ENCODE measurements at regions not wholly inside any gene's neighbourhood (a gene's known extent, or its start where the extent isn't known, plus 50 kb on each side); places are given as distances from the start of the nearest gene placed in this dataset.
A peak's percentile ranks its signal among the peaks of the same experiment; 100 is the strongest.
"Not testable (repeated sequence)": the region's sequence is repeated elsewhere in the genome, so short reads cannot be mapped to it uniquely, and the experiment has no call there.

GRCh38 chr22:22120160-22120559 is 124.4 kb upstream of the VPREB1 start:
- 83 to 88% methylated on average over 3 of the region's 3 CpGs for WGBS, 2 donors (ENCODE audit: low coverage in 1 of 2)
- Histone ChIP-seq H3K9me3 (no peaks in the 10 kb centered on the region), H3K4me1 (no peaks in the 10 kb centered on the region), H3K36me3 (no peaks in the 10 kb centered on the region), H3K27me3 (peaks cover 17% of the 10 kb centered on the region), H3K27ac (no peak overlapping the region), H3K4me3 (no peak overlapping the region)
- TF ChIP-seq POLR2A (IDR thresholded peaks at IDR 0.05), result no peak
- no peak for TF ChIP-seq EP300 (IDR thresholded peaks at IDR 0.05; ENCODE audit: low read depth)
- TF ChIP-seq POLR2AphosphoS5 (IDR thresholded peaks at IDR 0.05), result no peak
- TF ChIP-seq CTCF (IDR thresholded peaks at IDR 0.05), result no peak
- intact Hi-C loops (cut with DNase I; ENCODE audit: low total_unique reads), result no loop called here
- no peak for DNase-seq
- in situ Hi-C loops (cut with MboI; ENCODE audit: low pct_ligation_motif_present in 1 of 4, low pct_unique_long_range_greater_than_20kb in 1 of 4, low sequenced_read_pairs in 3 of 4), result no loop called here

- H3K27ac ChIP-seq, result no peak overlapping the region
- in situ Hi-C loops (cut with MboI; ENCODE audit: low pct_ligation_motif_present in 1 of 4, low pct_unique_long_range_greater_than_20kb in 1 of 4, low sequenced_read_pairs in 3 of 4), result no loop called here
Observed at GRCh38 chr22:22118987-22119386, 125.6 kb upstream of the VPREB1 start.

GRCh38 chr22:22117864-22118544 is 126.6 kb upstream of the VPREB1 start:
- H3K27ac ChIP-seq; in situ Hi-C loops (cut with MboI; ENCODE audit: low pct_ligation_motif_present in 1 of 4, low pct_unique_long_range_greater_than_20kb in 1 of 4, low sequenced_read_pairs in 3 of 4); DNase-seq; H3K4me1 ChIP-seq; intact Hi-C loops (cut with DNase I; ENCODE audit: low total_unique reads); H3K36me3 ChIP-seq; H3K9me3 ChIP-seq: not testable (repeated sequence)
- Histone ChIP-seq H3K27me3 (peaks cover 17% of the 10 kb centered on the region), H3K4me3 (peak overlapping the region in 2 of 4 donors; percentile 4 to 26)
- 33 to 60% methylated on average over 3 to 20 of the region's 54 CpGs for WGBS, 2 donors (ENCODE audit: low coverage in 1 of 2)

More at GRCh38 chr22:22118987-22119386, 125.6 kb upstream of the VPREB1 start:
- 67 to 71% methylated on average over 1 of the region's 1 CpG for WGBS, 2 donors (ENCODE audit: low coverage in 1 of 2)
- Histone ChIP-seq H3K4me1 (no peaks in the 10 kb centered on the region), H3K27me3 (peaks cover 17% of the 10 kb centered on the region), H3K36me3 (no peaks in the 10 kb centered on the region), H3K9me3 (no peaks in the 10 kb centered on the region), H3K4me3 (no peak overlapping the region)
- intact Hi-C loops (cut with DNase I; ENCODE audit: low total_unique reads), result no loop called here
- TF ChIP-seq POLR2A (IDR thresholded peaks at IDR 0.05) (no peak), CTCF (IDR thresholded peaks at IDR 0.05) (no peak), POLR2AphosphoS5 (IDR thresholded peaks at IDR 0.05) (no peak), EP300 (IDR thresholded peaks at IDR 0.05; ENCODE audit: low read depth) (no peak)
- DNase-seq, result no peak

GRCh38 chr22:22116997-22117770 is 127.4 kb upstream of the VPREB1 start:
- peaks cover 17% of the 10 kb centered on the region for H3K27me3 ChIP-seq
- H3K36me3 ChIP-seq; intact Hi-C loops (cut with DNase I; ENCODE audit: low total_unique reads); in situ Hi-C loops (cut with MboI; ENCODE audit: low pct_ligation_motif_present in 1 of 4, low pct_unique_long_range_greater_than_20kb in 1 of 4, low sequenced_read_pairs in 3 of 4); H3K4me3 ChIP-seq; H3K9me3 ChIP-seq; H3K4me1 ChIP-seq; DNase-seq; H3K27ac ChIP-seq: not testable (repeated sequence)
- WGBS, 2 donors (ENCODE audit: low coverage in 1 of 2), result 85% methylated on average over 30 of the region's 44 CpGs; no CpG with 5 or more reads in 1 of the 2 donors

GRCh38 chr22:22113701-22114100 is 130.9 kb upstream of the VPREB1 start:
- intact Hi-C loops (cut with DNase I; ENCODE audit: low total_unique reads), result no loop called here
- TF ChIP-seq POLR2AphosphoS5 (IDR thresholded peaks at IDR 0.05), result no peak
- no peak for TF ChIP-seq POLR2A (IDR thresholded peaks at IDR 0.05)
- no peak for TF ChIP-seq CTCF (IDR thresholded peaks at IDR 0.05)
- TF ChIP-seq EP300 (IDR thresholded peaks at IDR 0.05; ENCODE audit: low read depth), result no peak
- no peak overlapping the region for H3K4me3 ChIP-seq
- H3K4me1 ChIP-seq, result no peaks in the 10 kb centered on the region
- H3K27me3 ChIP-seq, result peaks cover 8% of the 10 kb centered on the region
- in situ Hi-C loops (cut with MboI; ENCODE audit: low pct_ligation_motif_present in 1 of 4, low pct_unique_long_range_greater_than_20kb in 1 of 4, low sequenced_read_pairs in 3 of 4), result no loop called here
- DNase-seq, result no peak
- no peaks in the 10 kb centered on the region for H3K9me3 ChIP-seq
- no peak overlapping the region for H3K27ac ChIP-seq
- no peaks in the 10 kb centered on the region for H3K36me3 ChIP-seq
